Ectodermal cell (in vitro differentiated cells): ENCODE measurements at regions not wholly inside any gene's neighbourhood (a gene's known extent, or its start where the extent isn't known, plus 50 kb on each side); places are given as distances from the start of the nearest gene placed in this dataset.

ENCODE experiments used
- H3K27ac ChIP-seq: 2 replicates; pipeline ENCODE4 v1.7.0; 2013; ENCODE audit warnings: mild to moderate bottlenecking, low read depth, low read length; ENCODE audit not compliant: insufficient read depth, poor library complexity, severe bottlenecking
- H3K27me3 ChIP-seq: 2 replicates; pipeline ENCODE4 v1.7.0; 2013; ENCODE audit warnings: mild to moderate bottlenecking, low read length; ENCODE audit not compliant: insufficient read depth, control insufficient read depth, poor library complexity, severe bottlenecking
- H3K36me3 ChIP-seq: one replicate; pipeline ENCODE4 v1.7.0; 2013; ENCODE audit warnings: low read length; ENCODE audit not compliant: control insufficient read depth, insufficient read depth
- H3K4me1 ChIP-seq: one replicate; pipeline ENCODE4 v1.7.0; 2013; ENCODE audit warnings: low read length; ENCODE audit not compliant: control insufficient read depth, insufficient read depth
- H3K4me3 ChIP-seq: 2 replicates; pipeline ENCODE4 v1.7.0; 2013; ENCODE audit warnings: low read depth, low read length, control low read depth; ENCODE audit not compliant: insufficient read depth
- H3K9me3 ChIP-seq: 2 replicates; pipeline ENCODE4 v1.7.0; 2013; ENCODE audit warnings: mild to moderate bottlenecking, low read length, moderate library complexity; ENCODE audit not compliant: control insufficient read depth
- WGBS, 2 experiments: methylation state at CpG; one replicate each; pipeline ENCODE4 v1.1.7; 2013; ENCODE audit warnings: missing lambda C conversion rate in 2 of 2; 5-methylcytosine and 5-hydroxymethylcytosine counted together

- Histone ChIP-seq H3K27me3 (peaks cover 29% of the 10 kb centered on the region), H3K36me3 (no peaks in the 10 kb centered on the region), H3K27ac (no peak overlapping the region), H3K4me3 (no peak overlapping the region), H3K9me3 (no peaks in the 10 kb centered on the region), H3K4me1 (peaks cover 17% of the 10 kb centered on the region)
- WGBS, 2 experiments, result 50 to 51% methylated on average over 3 of the region's 3 CpGs
These were observed 121.7 kb upstream of the FOXD3 start for GRCh38 chr1:63200676-63201075.

- 100% methylated on average over 1 to 2 of the region's 2 CpGs for WGBS, 2 experiments
- Histone ChIP-seq H3K4me3 (no peak overlapping the region), H3K36me3 (no peaks in the 10 kb centered on the region), H3K27me3 (peaks cover 17% of the 10 kb centered on the region), H3K9me3 (no peaks in the 10 kb centered on the region), H3K27ac (no peak overlapping the region), H3K4me1 (peaks cover 12% of the 10 kb centered on the region)
These were observed 118.7 kb upstream of the FOXD3 start for GRCh38 chr1:63203641-63204040.

GRCh38 chr1:63205776-63206175 is 116.6 kb upstream of the FOXD3 start:
- 95 to 99% methylated on average over 3 of the region's 3 CpGs for WGBS, 2 experiments
- Histone ChIP-seq H3K9me3 (no peaks in the 10 kb centered on the region), H3K27ac (no peak overlapping the region), H3K27me3 (no peaks in the 10 kb centered on the region), H3K4me1 (no peaks in the 10 kb centered on the region), H3K4me3 (no peak overlapping the region), H3K36me3 (no peaks in the 10 kb centered on the region)

GRCh38 chr1:63214553-63214952 is 107.8 kb upstream of the FOXD3 start:
- H3K27me3 ChIP-seq, result no peaks in the 10 kb centered on the region
- no peak overlapping the region for H3K27ac ChIP-seq
- no peaks in the 10 kb centered on the region for H3K4me1 ChIP-seq
- H3K36me3 ChIP-seq, result no peaks in the 10 kb centered on the region
- H3K9me3 ChIP-seq, result peaks cover 2% of the 10 kb centered on the region
- H3K4me3 ChIP-seq, result no peak overlapping the region
- 43 to 100% methylated on average over 1 to 2 of the region's 2 CpGs for WGBS, 2 experiments

GRCh38 chr1:63223426-63223825 is 98.9 kb upstream of the FOXD3 start:
- Histone ChIP-seq H3K4me3 (no peak overlapping the region), H3K4me1 (no peaks in the 10 kb centered on the region), H3K27ac (no peak overlapping the region), H3K36me3 (no peaks in the 10 kb centered on the region), H3K9me3 (no peaks in the 10 kb centered on the region), H3K27me3 (no peaks in the 10 kb centered on the region)
- WGBS, 2 experiments, result 70 to 71% methylated on average over 4 of the region's 4 CpGs

- H3K4me1 ChIP-seq, result no peaks in the 10 kb centered on the region
- no peak overlapping the region for H3K4me3 ChIP-seq
- no peak overlapping the region for H3K27ac ChIP-seq
- WGBS, 2 experiments, result 89 to 95% methylated on average over 2 of the region's 3 CpGs
- no peaks in the 10 kb centered on the region for H3K36me3 ChIP-seq
- no peaks in the 10 kb centered on the region for H3K9me3 ChIP-seq
- no peaks in the 10 kb centered on the region for H3K27me3 ChIP-seq
These were observed 91.6 kb upstream of the FOXD3 start for GRCh38 chr1:63230722-63231121.

- Histone ChIP-seq H3K27ac (peak overlapping the region; percentile 26), H3K4me3 (no peak overlapping the region), H3K27me3 (no peaks in the 10 kb centered on the region), H3K36me3 (no peaks in the 10 kb centered on the region), H3K4me1 (peaks cover 7% of the 10 kb centered on the region), H3K9me3 (no peaks in the 10 kb centered on the region)
- 75 to 77% methylated on average over 1 of the region's 1 CpG for WGBS, 2 experiments
These were observed 83.6 kb upstream of the FOXD3 start for GRCh38 chr1:63238721-63239120.

GRCh38 chr1:63245186-63245585 is 77.2 kb upstream of the FOXD3 start:
- no peaks in the 10 kb centered on the region for H3K36me3 ChIP-seq
- no peaks in the 10 kb centered on the region for H3K4me1 ChIP-seq
- no peak overlapping the region for H3K4me3 ChIP-seq
- H3K9me3 ChIP-seq, result no peaks in the 10 kb centered on the region
- 90 to 92% methylated on average over 3 of the region's 3 CpGs for WGBS, 2 experiments
- no peaks in the 10 kb centered on the region for H3K27me3 ChIP-seq
- H3K27ac ChIP-seq, result no peak overlapping the region

- Histone ChIP-seq H3K36me3 (no peaks in the 10 kb centered on the region), H3K27me3 (no peaks in the 10 kb centered on the region), H3K4me1 (no peaks in the 10 kb centered on the region), H3K4me3 (no peak overlapping the region), H3K9me3 (no peaks in the 10 kb centered on the region), H3K27ac (no peak overlapping the region)
- 67 to 78% methylated on average over 1 of the region's 1 CpG for WGBS, 2 experiments
These were observed 74.2 kb upstream of the FOXD3 start for GRCh38 chr1:63248216-63248615.

- no peaks in the 10 kb centered on the region for H3K36me3 ChIP-seq
- 83 to 95% methylated on average over 1 of the region's 1 CpG for WGBS, 2 experiments
- no peaks in the 10 kb centered on the region for H3K27me3 ChIP-seq
- H3K4me1 ChIP-seq, result no peaks in the 10 kb centered on the region
- H3K9me3 ChIP-seq, result no peaks in the 10 kb centered on the region
- no peak overlapping the region for H3K27ac ChIP-seq
- no peak overlapping the region for H3K4me3 ChIP-seq
These were observed 67.2 kb upstream of the FOXD3 start for GRCh38 chr1:63255153-63255552.
